Trophoblast cell (in vitro differentiated cells and primary cell): ENCODE measurements at regions not wholly inside any gene's neighbourhood (a gene's known extent, or its start where the extent isn't known, plus 50 kb on each side); places are given as distances from the start of the nearest gene placed in this dataset.
A peak's percentile ranks its signal among the peaks of the same experiment; 100 is the strongest.
"Not testable (repeated sequence)": the region's sequence is repeated elsewhere in the genome, so short reads cannot be mapped to it uniquely, and the experiment has no call there.

Experiments used
- DNase-seq, 2 donors: peaks; one replicate each; pipeline ENCODE4 v3.0.0-alpha.2; 2016
- H2AFZ ChIP-seq: 2 replicates; pipeline ENCODE4 v1.6.1; 2013; ENCODE audit warnings: low read length, moderate library complexity, mild to moderate bottlenecking; ENCODE audit not compliant: insufficient read depth, poor library complexity
- H2AK5ac ChIP-seq: 2 replicates; pipeline ENCODE4 v1.6.1; 2013; ENCODE audit warnings: mild to moderate bottlenecking, low read length
- H2BK120ac ChIP-seq: 2 replicates; pipeline ENCODE4 v1.6.1; 2013; ENCODE audit warnings: low read length, mild to moderate bottlenecking, moderate library complexity; ENCODE audit not compliant: insufficient read depth, poor library complexity
- H2BK12ac ChIP-seq: 2 replicates; pipeline ENCODE4 v1.6.1; 2013; ENCODE audit warnings: mild to moderate bottlenecking, low read length, moderate library complexity
- H2BK5ac ChIP-seq: 2 replicates; pipeline ENCODE4 v1.6.1; 2013; ENCODE audit warnings: low read length, low read depth, moderate library complexity, mild to moderate bottlenecking; ENCODE audit not compliant: poor library complexity
- H3K14ac ChIP-seq: 2 replicates; pipeline ENCODE4 v1.6.1; 2013; ENCODE audit warnings: mild to moderate bottlenecking, low read length
- H3K18ac ChIP-seq: 2 replicates; pipeline ENCODE4 v1.6.1; 2013; ENCODE audit warnings: mild to moderate bottlenecking, low read length
- H3K23ac ChIP-seq: 2 replicates; pipeline ENCODE4 v1.6.1; 2013; ENCODE audit warnings: low read length
- H3K27ac ChIP-seq: 2 replicates; pipeline ENCODE4 v1.5.1; 2013; ENCODE audit warnings: low read depth, mild to moderate bottlenecking, inconsistent platforms, low read length, moderate library complexity
- H3K27me3 ChIP-seq: 2 replicates; pipeline ENCODE4 v1.6.1; 2013; ENCODE audit warnings: inconsistent platforms, mild to moderate bottlenecking, low read length, moderate library complexity; ENCODE audit not compliant: insufficient read depth
- H3K36me3 ChIP-seq, 2 experiments: 1 replicate in 1 of 2; 2 replicates in 1 of 2; pipeline ENCODE4 v1.6.1; 2013; ENCODE audit warnings: low read length in 2 of 2, mild to moderate bottlenecking in 2 of 2, moderate library complexity in 1 of 2; ENCODE audit not compliant: insufficient read depth in 2 of 2, control insufficient read depth in 1 of 2
- H3K4ac ChIP-seq: 2 replicates; pipeline ENCODE4 v1.6.1; 2013; ENCODE audit warnings: low read depth, mild to moderate bottlenecking, low read length, moderate library complexity
- H3K4me1 ChIP-seq, 2 experiments: 1 replicate in 1 of 2; 2 replicates in 1 of 2; pipeline ENCODE4 v1.6.1; 2013; ENCODE audit warnings: low read length in 2 of 2, mild to moderate bottlenecking in 2 of 2, moderate library complexity in 1 of 2; ENCODE audit not compliant: insufficient read depth in 2 of 2, control insufficient read depth in 1 of 2
- H3K4me2 ChIP-seq: 2 replicates; pipeline ENCODE4 v1.6.1; 2013; ENCODE audit warnings: inconsistent platforms, mild to moderate bottlenecking, low read length, moderate library complexity
- H3K4me3 ChIP-seq: 2 replicates; pipeline ENCODE4 v1.5.1; 2013; ENCODE audit warnings: mild to moderate bottlenecking, low read depth, low read length, inconsistent platforms
- H3K79me1 ChIP-seq: one replicate; pipeline ENCODE4 v1.6.1; 2013; ENCODE audit warnings: low read length
- H3K79me2 ChIP-seq: 2 replicates; pipeline ENCODE4 v1.6.1; 2013; ENCODE audit warnings: low read length, mild to moderate bottlenecking; ENCODE audit not compliant: control insufficient read depth, insufficient read depth, poor library complexity
- H3K9ac ChIP-seq: 2 replicates; pipeline ENCODE4 v1.6.1; 2013; ENCODE audit warnings: mild to moderate bottlenecking, low read length
- H3K9me3 ChIP-seq: 2 replicates; pipeline ENCODE4 v1.6.1; 2013; ENCODE audit warnings: low read depth, mild to moderate bottlenecking, control low read depth, inconsistent platforms, low read length; ENCODE audit not compliant: insufficient read depth
- H4K12ac ChIP-seq: 2 replicates; pipeline ENCODE4 v1.6.1; 2013; ENCODE audit warnings: low read depth, mild to moderate bottlenecking, low read length, moderate library complexity
- H4K8ac ChIP-seq: 2 replicates; pipeline ENCODE4 v1.6.1; 2013; ENCODE audit warnings: low read depth, mild to moderate bottlenecking, low read length, moderate library complexity
- H4K91ac ChIP-seq: one replicate; pipeline ENCODE4 v1.6.1; 2013; ENCODE audit warnings: low read depth, mild to moderate bottlenecking, low read length, moderate library complexity
- WGBS: extraction: QIAGEN DNeasy Blood & Tissue Kit; methylation state at CpG from one replicate; pipeline ENCODE4 v1.1.7; 2013; ENCODE audit warnings: missing lambda C conversion rate; ENCODE audit not compliant: insufficient read length, insufficient coverage; ENCODE audit errors: extremely low coverage; 5-methylcytosine and 5-hydroxymethylcytosine counted together

GRCh38 chr3:102357313-102357712 is 77.5 kb upstream of the ZPLD1 start:
- H2AFZ ChIP-seq, H3K14ac ChIP-seq, H3K4me3 ChIP-seq, H3K4me1 ChIP-seq, H4K91ac ChIP-seq, H3K79me2 ChIP-seq, H3K9ac ChIP-seq, H4K8ac ChIP-seq, H3K4ac ChIP-seq, H3K9me3 ChIP-seq, H3K23ac ChIP-seq, H2BK120ac ChIP-seq, H4K12ac ChIP-seq, H2AK5ac ChIP-seq, H2BK5ac ChIP-seq, H3K27me3 ChIP-seq, H2BK12ac ChIP-seq, H3K4me2 ChIP-seq, H3K79me1 ChIP-seq, H3K36me3 ChIP-seq, H3K18ac ChIP-seq, H3K27ac ChIP-seq: not testable (repeated sequence)
- DNase-seq = peak; percentile 54 to 72
- WGBS = no CpG with 5 or more reads among the region's 9 CpGs

DNA sequence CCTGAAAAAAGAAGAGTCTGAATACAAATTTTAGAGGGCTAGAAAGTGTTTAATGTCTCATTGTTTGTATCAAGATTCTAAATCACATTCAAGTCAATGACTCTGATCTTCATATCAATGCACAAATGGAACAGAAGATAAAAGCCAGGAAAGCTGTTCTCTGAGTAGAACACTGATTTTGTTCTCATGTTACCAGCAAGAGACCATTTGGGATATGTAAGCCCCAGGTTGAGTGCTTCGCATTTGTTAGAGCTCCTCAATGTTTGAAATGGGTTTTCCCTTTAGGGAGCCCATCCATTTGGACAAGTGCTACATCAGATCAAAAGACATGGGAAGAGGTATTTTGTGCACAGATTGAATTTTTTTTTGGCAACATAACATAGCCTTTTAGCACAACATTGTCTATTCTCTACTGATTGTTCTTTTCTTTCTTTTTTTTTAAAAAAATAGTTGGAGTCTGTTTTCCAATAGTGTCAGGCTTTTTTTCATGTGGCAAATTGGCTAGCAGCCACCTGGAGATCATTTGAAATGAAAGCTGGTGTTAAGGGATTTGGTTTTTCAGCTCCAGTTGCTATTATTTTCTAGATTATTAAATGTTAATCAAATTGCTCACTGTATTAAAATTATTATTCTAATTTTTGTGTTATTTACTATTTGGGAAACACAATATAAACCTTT is 74.5 kb upstream of the ZPLD1 start:
- no peak overlapping the region for H2AFZ ChIP-seq
- no peaks in the 10 kb centered on the region for H3K4me1 ChIP-seq
- H2AK5ac ChIP-seq = no peak overlapping the region
- no peak overlapping the region for H3K9ac ChIP-seq
- H4K8ac ChIP-seq = no peak overlapping the region
- H2BK120ac ChIP-seq = no peak overlapping the region
- no peak overlapping the region for H3K4ac ChIP-seq
- no peak for DNase-seq
- no peak overlapping the region for H3K4me2 ChIP-seq
- no peaks in the 10 kb centered on the region for H3K36me3 ChIP-seq
- no peaks in the 10 kb centered on the region for H3K27me3 ChIP-seq
- WGBS = no CpG with 5 or more reads among the region's 1 CpG
- H3K23ac ChIP-seq = no peak overlapping the region
- no peaks in the 10 kb centered on the region for H3K79me2 ChIP-seq
- no peak overlapping the region for H3K18ac ChIP-seq
- no peak overlapping the region for H2BK12ac ChIP-seq
- no peak overlapping the region for H3K14ac ChIP-seq
- no peak overlapping the region for H2BK5ac ChIP-seq
- no peak overlapping the region for H4K91ac ChIP-seq
- H3K79me1 ChIP-seq = no peaks in the 10 kb centered on the region
- H3K27ac ChIP-seq = no peak overlapping the region
- H3K4me3 ChIP-seq = no peak overlapping the region
- H4K12ac ChIP-seq = no peak overlapping the region
- peaks cover 6% of the 10 kb centered on the region for H3K9me3 ChIP-seq

GRCh38 chr3:102361101-102361500 is 73.7 kb upstream of the ZPLD1 start:
- no peak overlapping the region for H4K12ac ChIP-seq
- H3K4me2 ChIP-seq = no peak overlapping the region
- no peak overlapping the region for H2BK5ac ChIP-seq
- H2AK5ac ChIP-seq = no peak overlapping the region
- no peak overlapping the region for H2AFZ ChIP-seq
- no peaks in the 10 kb centered on the region for H3K4me1 ChIP-seq
- no peak overlapping the region for H3K27ac ChIP-seq
- no peak overlapping the region for H3K9ac ChIP-seq
- H3K18ac ChIP-seq = no peak overlapping the region
- H3K27me3 ChIP-seq = no peaks in the 10 kb centered on the region
- H3K79me1 ChIP-seq = no peaks in the 10 kb centered on the region
- H2BK120ac ChIP-seq = no peak overlapping the region
- no peaks in the 10 kb centered on the region for H3K79me2 ChIP-seq
- no peak overlapping the region for H4K8ac ChIP-seq
- no peak overlapping the region for H4K91ac ChIP-seq
- H3K36me3 ChIP-seq = no peaks in the 10 kb centered on the region
- peaks cover 6% of the 10 kb centered on the region for H3K9me3 ChIP-seq
- no peak for DNase-seq
- H3K4ac ChIP-seq = no peak overlapping the region
- H3K4me3 ChIP-seq = no peak overlapping the region
- no peak overlapping the region for H3K14ac ChIP-seq
- no CpG with 5 or more reads among the region's 3 CpGs for WGBS
- no peak overlapping the region for H3K23ac ChIP-seq
- H2BK12ac ChIP-seq = no peak overlapping the region

GRCh38 chr3:102366116-102366515 is 68.7 kb upstream of the ZPLD1 start:
- H3K14ac ChIP-seq, H3K4me2 ChIP-seq, H3K18ac ChIP-seq, H3K23ac ChIP-seq, H3K27ac ChIP-seq, H3K36me3 ChIP-seq, H2BK120ac ChIP-seq, H3K4me3 ChIP-seq, H2BK5ac ChIP-seq, H3K79me2 ChIP-seq, H2AFZ ChIP-seq, H4K91ac ChIP-seq, H2BK12ac ChIP-seq, H3K9me3 ChIP-seq, H3K4me1 ChIP-seq, H4K12ac ChIP-seq, H2AK5ac ChIP-seq, H3K79me1 ChIP-seq, DNase-seq, H3K9ac ChIP-seq, H4K8ac ChIP-seq, H3K27me3 ChIP-seq, H3K4ac ChIP-seq: not testable (repeated sequence)
- no CpG with 5 or more reads among the region's 1 CpG for WGBS
